Esophagus mucosa (tissue), 1 donor: ENCODE measurements at regions not wholly inside any gene's neighbourhood (a gene's known extent, or its start where the extent isn't known, plus 50 kb on each side); places are given as distances from the start of the nearest gene placed in this dataset.
"Not testable (repeated sequence)": the region's sequence is repeated elsewhere in the genome, so short reads cannot be mapped to it uniquely, and the experiment has no call there.

Experiments used
- ATAC-seq: fragments of 200-7000 bp; cut with Tn5 transposase; one replicate; pipeline ENCODE4 v1.9.1; 2020
- donor health status: DM: yes; HTN: yes; CAD: no.

DNA sequence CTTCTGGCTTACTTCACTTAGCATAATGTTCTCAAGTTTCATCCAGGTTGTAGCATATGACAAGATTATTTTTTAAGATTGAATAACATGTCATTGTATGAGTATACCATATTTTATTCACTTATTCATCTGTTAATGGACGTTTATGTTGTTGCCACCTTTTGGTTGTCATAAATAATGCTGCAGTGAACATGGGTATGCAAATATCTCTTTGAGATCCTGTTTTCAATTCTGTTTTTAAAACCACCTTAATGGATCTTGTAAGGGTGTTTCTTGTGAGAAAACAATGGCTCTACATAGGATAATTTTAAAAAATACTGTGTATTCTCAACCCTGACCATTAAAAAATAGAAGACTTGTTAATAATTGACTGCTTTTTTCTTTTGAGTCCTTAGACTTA, 290.7 kb upstream of the TMEM229A start:
- no peak for ATAC-seq

GRCh38 chr7:124322561-124322960, 289.7 kb upstream of the TMEM229A start:
- ATAC-seq = no peak

GRCh38 chr7:124318721-124319450, 286.0 kb upstream of the TMEM229A start:
- ATAC-seq = no peak

DNA sequence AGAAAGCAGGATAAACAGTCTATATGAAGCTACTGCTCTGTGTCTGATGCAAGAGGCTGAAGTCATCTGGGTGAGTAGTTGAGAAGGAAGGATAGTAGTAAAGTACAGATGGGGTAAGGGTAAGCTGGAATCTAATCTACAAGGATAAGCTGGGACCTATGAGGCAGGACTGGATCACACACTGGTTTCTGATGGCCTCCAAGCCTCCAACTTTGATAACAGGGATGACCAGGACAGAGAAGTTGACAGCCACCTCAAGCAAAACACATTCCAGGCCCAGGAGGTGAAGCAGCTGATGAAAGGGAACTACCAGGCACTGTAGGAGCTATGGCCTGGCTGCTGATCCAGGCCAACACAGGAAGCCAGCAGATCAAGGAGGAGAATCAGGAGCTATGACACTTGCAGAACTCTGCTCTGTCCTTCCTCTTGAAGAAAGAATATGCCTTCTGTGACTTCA, 278.1 kb upstream of the TMEM229A start:
- no peak for ATAC-seq

- no peak for ATAC-seq
Observed at GRCh38 chr7:124308384-124308783, 275.5 kb upstream of the TMEM229A start.

DNA sequence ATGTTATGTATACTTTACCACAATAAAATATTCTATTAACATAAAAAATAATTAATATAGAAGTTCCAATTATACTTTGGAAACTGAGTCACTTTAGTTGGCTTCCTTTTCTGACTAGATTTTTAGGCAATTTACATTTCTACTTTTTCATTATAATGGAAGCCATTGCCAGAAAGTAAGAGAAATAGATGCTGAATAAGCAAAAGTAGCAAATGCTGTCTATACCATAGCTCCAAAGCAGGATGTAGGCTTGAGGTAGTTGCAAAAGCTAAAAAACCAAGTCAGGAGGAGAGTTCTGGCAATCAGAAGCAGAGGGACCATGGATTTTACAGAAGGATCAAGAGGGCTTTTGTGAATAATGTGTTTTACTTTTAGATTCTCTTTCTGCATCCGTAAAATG, 262.4 kb upstream of the TMEM229A start:
- no peak for ATAC-seq

- no peak for ATAC-seq
Observed at GRCh38 chr7:124284937-124285336, 252.1 kb upstream of the TMEM229A start.

- peak; percentile 65 for ATAC-seq
Observed at GRCh38 chr7:124276005-124276622, 243.2 kb upstream of the TMEM229A start.

DNA sequence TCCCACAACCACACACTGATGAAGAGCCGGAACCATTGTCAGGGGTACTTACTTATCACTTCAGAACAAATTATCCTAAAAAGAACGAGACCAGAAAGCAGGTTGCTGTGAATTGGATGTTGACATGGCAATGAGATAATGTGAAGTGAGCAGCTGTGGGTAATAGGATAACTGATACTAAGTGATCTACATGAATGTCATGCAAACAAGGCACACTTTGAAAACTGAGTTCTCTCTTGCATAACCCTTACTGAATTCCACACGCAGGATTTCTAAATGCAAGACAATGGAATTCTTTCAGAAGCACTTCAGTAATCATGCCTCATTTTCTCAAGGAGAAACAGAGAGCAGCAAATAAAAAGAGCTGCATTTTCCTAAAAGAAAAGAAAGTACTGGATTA, 242.5 kb upstream of the TMEM229A start:
- no peak for ATAC-seq

- ATAC-seq = no peak
Observed at GRCh38 chr7:124269774-124270173, 236.9 kb upstream of the TMEM229A start.

DNA sequence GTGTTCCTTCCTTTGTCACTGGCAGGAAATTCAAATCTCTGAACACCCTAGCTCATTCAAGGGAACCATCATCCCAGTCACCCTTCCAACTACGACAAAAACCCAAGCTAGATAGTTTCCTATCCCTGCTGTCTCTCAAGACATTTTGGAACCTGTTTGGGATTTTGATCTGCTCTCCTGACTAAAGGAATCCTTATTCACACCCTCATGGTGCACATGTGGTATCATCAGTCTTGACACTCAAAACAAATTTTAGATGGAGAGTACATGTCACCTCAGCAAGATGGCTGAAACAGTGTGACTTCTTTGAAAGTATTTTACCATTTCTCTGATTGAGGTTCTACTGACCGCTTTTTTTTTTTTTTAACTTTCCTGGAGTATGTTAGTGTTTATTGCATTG, 234.3 kb upstream of the TMEM229A start:
- no peak for ATAC-seq

- peak; percentile 53 for ATAC-seq
Observed at GRCh38 chr7:124263232-124263827, 230.5 kb upstream of the TMEM229A start.

GRCh38 chr7:124261710-124262109, 228.8 kb upstream of the TMEM229A start:
- ATAC-seq = no peak

- no peak for ATAC-seq
Observed at GRCh38 chr7:124257638-124258308, 224.9 kb upstream of the TMEM229A start.

DNA sequence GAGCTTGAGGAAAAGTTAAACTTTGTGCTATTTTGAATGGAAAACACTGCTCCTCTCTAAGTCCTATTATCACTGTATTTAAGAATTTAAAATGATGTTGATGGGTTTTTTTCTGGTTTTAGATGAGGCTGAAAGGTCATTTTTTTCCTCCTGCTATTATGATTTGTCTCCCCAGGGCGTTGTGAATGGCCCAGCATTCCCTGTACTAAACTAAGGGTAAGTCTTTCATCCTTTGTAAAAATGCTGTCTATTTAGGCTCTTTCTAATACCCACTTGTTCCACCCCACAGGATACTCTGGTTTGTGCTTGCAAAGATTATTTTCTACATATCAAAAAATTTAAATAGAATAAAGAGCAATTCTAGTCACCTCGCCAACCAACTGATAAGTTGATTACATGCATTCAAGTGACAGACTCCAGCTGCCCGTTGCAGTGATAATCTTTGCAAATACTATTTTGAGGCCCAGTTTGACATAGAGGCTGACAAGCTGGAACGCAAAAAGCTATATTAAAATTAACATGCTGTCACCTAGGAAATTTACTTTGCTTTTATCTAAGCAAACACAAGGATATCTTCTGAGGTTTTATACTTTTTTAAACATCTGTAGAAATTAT, 222.3 kb upstream of the TMEM229A start:
- ATAC-seq = no peak

GRCh38 chr7:124254396-124254795, 221.5 kb upstream of the TMEM229A start:
- ATAC-seq = no peak

GRCh38 chr7:124251636-124252035, 218.8 kb upstream of the TMEM229A start:
- ATAC-seq = no peak

DNA sequence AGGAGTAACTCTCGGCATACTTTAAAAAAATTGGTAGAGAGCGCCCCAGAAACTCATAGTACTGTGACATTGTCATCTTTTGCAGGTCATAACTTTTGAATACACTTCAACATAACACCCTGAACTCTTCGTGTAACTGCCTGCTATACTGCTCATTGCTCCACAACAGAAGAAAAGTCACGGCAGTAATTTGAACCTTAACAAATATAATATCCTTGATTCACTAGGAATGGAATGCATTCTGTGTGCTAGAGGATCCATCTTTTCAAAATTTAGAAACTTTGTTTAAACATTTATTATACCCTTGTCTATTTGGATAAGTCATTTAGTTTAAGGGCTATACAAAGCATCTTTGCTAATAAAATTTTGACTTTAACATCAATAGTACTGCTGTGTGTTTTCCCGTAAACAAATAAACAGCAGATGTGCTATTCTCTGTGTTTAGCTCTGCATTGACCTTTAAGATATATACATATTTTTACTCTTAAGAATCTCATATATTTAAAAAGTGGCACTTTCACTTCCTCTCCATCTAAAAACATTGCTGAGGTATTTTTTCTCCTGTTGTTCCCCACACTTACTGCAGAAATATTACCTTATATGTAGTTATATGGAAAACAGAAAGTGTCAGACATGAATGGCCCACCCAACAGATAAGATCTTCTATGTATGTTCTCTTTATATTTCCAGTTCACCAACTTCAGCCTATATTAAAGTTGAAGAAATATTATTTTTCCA, 217.6 kb upstream of the TMEM229A start:
- no peak for ATAC-seq

GRCh38 chr7:124247691-124248090, 214.8 kb upstream of the TMEM229A start:
- ATAC-seq = no peak

DNA sequence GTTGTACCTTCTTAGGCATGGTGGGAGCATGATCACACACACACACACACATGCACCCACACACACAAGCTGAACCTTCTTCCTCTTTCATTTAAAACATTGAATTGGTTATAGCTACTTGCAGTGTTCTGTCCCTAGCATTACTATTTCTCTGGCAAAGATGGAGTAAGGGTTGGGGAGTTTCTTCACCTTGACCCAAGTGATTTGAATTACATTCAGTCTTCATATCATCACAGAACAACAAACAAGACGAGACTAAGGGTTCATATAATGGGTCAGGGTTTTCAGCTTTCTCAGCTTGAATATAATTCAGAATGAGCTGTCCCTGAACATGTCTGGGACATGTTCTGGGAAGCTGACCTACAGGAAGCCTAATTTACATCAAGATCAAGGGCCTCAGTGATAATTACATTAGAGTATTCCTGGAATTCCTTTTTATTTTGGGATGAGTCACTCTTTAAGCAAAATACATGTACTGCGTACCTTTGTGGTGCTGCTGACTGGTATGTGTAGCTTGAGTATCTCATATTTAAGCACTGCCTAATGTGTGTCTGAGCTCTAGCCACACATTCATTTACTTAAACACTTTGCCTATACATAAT, 213.5 kb upstream of the TMEM229A start:
- ATAC-seq = peak; percentile 92

DNA sequence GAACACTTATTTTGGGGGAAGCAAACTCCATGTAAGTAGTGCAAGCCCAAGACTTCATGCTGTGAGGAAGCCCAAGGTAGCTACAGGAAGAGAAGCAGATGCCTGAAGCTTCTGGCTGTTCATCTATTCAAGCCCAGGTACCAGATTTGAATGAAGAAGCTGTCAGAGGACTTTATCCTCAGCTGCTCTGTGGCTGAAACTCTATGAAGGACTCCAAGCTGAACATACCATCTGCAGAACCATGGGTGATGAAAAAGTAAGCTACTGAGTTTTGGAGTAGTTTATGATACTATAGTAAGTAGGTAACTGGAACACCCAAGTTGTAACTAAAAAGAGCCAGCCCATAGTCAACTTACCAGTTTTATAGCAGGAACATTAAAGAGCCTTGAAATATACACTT, 211.6 kb upstream of the TMEM229A start:
- not testable (repeated sequence) for ATAC-seq

DNA sequence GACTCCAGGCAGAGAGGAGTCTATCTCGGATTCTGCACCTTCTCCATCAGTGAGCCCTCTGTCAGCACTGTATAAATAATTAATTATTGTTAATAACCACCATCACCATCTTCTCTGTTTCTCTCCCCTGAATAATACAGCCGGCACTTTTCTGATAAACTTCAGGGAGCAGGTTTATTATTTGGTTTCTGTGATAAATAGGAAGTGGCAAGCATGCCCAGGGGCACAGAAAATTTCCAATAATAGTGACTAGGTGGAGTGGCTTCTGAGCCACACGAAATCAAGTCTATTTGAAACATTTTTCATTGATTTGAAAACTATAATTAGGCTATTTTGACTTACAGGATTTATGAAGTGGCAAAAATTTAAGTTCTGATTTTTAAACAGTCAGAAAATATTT, 186.8 kb upstream of the TMEM229A start:
- no peak for ATAC-seq
